NCI-H2227 treated with DMSO at 0.1 percent for 48 hours (cell line): ENCODE measurements at regions not wholly inside any gene's neighbourhood (a gene's known extent, or its start where the extent isn't known, plus 50 kb on each side); places are given as distances from the start of the nearest gene placed in this dataset.

Experiments used
- DNase-seq: peaks from one replicate; lab custom pipeline; 2025; lab: John Stamatoyannopoulos, UW

DNA sequence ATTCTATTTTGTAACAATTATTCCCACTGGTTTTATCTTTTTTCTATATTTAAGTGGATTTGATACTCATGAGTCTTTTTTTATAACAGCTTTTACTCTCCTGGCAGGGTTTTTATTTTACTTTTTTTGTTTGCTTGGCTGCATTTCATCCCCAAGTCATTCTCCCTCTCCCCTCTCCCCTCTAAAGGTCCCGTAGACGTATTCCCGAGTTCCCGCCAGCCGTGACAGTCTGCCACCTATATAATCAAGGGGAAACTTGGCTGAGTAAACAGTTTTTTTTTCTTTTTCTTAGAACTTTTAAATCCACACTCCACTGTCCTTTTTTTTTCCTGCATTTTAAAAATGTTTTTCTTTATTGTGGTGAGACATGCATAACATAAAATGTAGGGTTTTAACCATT is 433.1 kb upstream of the HS6ST1 start:
- no peak for DNase-seq

DNA sequence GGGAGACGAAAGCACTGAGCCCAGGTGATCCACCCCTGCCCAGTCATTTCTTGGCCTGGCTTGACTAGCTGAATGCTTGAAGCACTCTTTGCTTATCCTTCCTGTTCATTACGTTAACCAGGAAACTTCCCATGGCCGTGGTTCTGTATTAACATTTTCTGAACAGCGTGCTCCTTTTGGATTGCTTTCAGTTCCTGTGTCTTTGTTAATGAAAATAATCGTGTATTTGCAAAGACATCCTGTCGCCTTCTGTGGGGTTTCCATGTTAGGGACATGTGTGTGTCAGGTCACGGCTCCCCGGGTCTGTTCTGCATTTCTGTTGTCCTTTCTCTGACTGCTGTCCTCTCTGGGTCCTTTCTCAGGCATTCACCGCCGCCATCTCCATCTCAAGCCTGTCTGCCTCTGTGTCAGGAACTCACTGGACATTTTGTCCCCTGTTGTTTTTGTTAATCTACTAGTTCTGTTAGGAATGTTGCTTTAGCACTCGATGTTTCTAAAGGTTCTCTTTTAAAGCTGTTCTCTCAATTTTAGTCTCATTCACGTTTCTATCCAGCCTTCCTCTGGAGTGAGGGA is 434.1 kb upstream of the HS6ST1 start:
- DNase-seq: no peak

DNA sequence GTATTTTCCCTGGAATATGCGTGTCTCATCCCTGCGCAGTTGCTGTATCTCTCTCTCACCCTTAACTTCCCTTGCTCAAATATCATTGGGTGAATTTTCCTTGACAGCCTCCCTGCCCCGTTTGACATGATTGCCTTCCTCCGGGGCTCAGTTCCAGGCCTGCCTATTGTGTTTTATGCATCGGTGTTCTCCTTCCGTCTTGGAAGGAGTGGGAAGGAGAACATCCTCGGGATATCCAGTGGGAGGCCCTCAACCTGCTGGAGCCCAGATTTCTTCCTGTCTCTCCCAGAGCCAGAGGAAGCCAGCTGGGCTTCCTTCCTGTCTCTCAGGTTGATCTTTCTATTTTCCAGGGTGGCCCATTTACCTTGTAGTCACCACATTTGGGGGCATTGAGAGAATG is 434.7 kb upstream of the HS6ST1 start:
- no peak for DNase-seq

DNA sequence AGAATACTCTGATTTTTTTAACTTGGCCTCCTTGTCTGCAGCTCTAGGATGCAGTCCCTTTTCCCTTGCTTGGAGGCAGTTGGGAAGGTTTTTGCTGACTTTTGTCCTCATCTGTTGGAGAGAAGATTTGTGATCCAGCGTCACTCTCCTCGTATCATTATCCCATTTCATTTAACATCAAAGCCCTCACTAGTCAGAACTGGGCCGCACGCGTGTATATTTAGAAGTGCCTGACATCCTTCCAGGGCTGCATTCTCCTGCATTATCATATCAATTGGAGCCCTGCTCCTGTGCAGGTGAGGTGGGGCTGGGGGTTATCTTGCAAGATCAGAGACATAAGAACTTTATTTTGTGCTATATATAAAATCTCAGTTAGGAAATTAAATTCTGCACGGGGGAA is 435.1 kb upstream of the HS6ST1 start:
- DNase-seq: no peak

DNA sequence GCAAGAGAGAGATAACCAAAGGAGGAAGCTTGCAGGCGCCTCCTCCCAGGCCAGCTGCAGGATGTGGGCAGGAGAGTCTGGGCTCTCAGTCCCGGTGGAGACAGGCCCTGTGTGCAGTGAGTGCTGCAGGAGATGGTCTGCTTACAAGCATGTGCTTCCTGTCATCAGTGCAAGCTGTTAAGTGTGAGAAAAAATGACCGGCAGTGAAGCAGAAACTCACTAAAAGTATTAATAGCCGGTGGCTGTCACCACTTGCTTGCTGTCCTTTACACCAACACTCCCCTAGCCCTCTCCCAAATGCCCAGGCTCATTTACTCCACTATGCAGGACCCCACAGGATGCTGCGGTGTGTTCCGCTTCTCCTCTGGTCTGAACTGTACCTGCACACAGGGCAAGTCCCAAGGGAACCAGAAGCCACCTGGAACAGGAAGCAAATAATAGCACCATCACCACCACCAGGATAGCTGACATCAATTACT is 435.6 kb upstream of the HS6ST1 start:
- DNase-seq: no peak

DNA sequence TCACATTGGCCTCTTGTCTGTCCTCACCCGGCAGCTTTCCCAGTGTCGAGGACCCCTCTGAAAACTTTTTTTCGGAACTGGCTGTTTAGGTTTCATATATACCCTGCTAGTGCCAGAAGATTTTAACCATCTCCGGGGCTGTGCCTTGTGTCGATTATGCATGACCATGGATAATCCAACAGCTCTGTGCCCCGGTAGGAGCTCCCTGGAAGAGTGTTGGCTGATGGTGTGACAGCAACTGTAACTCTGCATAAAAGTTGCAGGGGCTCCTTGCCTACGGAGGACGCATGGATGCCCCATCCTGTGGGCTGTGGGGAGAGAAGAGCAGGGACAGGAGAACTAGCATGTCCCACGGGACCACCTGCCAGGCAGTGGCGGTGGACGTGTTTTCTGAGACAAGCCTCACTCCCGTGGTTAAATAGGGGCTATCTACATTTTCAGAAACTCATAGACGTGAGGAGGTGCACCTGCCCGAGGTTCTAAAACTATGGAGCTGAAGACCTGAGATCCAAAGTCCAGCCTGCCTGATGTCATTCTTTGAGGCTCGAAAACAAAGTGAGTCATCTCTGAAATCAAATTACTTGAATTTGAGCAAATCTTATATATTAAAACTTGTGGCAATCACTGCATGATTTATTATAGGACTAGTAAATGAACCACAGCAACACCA is 437.2 kb upstream of the HS6ST1 start:
- DNase-seq: no peak

DNA sequence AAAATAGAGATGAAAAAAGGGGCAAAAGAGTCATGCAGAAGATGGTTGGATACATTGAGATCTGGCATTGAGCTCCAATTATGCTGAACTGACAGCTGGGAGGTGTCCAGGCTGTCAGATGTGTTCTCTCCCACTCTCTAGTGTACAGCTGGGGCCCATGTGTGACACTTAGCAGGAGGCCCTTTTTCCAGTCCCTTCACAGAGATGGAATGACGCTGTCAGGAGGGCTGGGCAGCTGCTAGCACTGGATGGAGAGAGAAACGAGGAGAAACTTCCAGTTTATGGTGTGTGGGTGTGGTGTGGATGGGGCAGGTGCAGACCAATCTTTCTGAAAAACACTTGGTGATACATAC is 437.7 kb upstream of the HS6ST1 start:
- no peak for DNase-seq

DNA sequence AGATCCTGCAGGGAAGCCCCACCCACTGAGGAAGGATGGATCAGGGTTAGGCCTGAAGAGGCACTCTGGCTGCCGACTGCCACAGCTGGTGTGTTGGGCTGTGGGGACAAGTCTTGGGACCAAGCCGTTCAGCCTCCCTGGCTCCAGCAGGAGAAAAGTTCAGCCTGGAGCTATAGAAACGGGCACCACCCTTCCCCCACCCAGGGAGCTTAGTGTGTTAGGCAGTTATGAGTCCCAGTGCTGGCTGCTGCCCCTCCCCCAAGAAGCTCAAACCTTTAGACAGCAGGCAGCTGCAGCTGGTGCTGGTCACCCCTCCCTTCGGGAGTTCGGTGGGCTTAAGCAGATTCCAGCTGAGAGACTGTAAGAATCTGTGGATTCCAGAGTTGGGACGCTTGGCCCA is 447.1 kb upstream of the HS6ST1 start:
- no peak for DNase-seq

DNA sequence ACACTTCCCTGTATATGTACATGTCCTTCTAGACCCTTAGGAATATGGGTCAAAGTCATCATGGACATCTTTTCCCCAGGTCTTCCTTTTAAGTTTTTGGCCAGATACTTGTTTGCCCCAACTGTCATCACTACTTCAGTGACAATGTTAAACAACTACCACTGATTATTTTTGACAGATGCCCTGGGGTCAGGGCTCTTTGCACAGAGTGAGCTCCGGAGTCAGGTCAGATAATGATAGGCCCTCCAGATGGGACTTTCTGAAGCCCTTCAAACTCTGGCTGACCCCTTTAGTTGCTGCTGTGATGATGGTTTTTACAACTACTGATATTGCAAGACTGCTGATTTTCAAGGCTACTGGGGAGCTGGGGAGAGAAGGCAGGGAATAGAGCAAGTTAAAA is 449.4 kb upstream of the HS6ST1 start:
- no peak for DNase-seq

DNA sequence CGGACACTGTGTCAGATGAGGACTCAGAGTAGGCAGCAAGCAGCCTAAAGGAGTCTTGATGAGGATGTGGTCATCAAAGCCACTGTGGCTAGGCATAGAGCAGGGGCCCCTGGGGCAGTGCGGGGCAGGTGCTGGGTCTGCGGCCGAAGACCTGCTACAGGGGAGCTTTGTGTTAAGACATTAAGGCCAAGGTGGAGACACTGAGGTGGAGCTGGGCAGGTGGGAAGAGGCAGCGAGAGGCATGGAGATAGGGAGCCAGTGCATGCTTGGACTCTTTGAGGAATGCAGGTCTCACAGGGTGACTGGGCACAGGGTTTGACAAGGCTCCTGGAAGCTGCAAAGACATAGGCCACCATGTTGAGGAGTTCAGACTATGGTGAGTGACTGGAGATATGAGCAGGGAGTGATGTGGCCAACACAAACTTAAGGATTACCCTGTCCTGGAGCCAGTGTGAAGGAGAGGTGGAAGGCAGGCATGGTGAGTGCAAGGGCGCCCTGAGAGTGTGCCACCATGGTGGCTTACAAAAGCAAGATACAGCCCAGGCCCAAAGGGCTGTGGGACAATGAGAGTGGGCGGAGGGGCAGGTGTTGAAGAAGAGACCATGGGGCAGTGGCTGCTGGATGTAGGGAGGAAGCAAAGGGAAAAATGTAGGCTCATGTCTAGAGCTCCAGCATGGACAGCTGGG is 450.9 kb upstream of the HS6ST1 start:
- DNase-seq: no peak

DNA sequence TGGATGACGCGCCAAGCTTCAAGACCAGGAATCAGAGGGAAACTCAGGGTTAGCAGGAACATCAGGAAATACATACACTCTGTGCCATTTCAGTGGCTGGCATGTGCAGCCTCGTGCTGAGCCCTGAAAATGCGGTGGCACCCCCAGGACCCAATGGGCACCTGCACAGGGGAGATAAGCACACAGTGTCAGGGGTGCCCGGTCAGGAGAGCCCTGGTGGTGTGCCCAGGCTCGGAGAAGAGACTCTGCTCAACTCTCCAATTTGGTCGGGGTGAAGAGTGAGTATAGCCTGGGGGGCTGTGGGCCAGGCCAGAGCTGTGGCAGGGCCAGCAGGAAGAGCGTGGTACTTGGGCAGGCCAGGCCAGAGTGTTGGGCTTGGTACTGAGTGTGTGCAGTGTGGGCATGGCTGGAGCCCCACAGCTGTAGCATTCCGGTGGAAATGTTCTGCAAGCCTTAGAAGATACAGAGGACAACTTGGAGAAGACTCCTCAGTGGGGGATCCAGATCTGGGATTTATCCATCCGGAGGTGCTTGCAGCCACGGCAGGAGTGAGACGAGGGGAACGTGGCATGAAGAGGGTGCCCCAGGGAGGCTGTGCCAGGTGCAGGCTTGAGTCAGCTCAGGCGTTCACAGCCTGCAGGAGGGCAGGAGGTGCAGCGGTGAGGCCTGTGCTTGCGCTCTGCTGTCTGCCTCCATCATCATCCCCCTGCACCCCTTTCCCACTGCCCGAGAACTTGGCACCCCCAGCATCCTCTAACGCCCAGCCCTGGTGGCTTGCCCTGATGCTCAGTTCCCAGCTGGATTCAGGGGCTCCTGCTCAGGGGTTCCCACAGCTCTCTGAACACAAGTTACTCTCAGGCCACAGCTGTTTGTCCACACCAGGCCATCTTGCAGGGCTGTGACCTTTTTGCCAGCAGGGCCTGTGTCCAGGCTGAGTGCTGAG is 451.7 kb upstream of the HS6ST1 start:
- no peak for DNase-seq

DNA sequence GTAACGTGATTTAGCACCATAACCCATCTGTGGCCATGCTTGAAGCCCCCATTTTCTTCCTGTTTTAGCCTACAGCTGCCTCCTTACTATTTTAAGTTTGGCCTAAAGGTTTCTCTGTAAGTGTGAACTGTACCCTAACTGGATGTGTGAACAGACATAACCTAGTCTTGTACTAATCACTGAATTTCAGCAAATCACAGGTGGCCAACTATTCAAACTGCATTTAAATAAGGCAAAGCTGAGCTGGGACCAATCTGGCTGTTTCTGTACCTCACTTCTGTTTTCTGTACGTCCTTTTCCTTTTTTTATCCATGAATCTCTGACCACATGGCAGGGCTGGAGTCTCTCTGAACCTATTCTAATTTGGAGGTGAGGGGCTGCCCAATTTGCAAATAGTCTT is 452.7 kb upstream of the HS6ST1 start:
- DNase-seq: no peak

DNA sequence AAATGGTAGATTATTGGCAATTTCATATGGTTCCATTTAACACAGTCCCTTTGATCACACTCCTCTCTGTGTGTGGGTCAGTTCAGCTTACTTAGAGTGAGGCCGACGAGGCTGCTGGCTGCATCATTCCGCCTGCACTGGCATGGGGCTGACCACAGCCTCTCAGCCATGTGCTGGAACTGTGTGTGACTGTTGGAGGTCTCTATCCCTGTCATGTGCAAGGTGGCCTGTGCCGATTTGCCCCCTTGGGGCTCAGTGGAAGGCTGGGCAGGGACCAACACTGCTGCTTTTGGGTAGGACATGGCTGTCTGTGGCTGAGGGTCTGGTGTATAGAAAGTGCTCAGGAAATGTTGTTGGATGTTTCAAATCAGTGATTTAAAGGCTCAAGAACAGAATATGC is 454.0 kb upstream of the HS6ST1 start:
- no peak for DNase-seq

DNA sequence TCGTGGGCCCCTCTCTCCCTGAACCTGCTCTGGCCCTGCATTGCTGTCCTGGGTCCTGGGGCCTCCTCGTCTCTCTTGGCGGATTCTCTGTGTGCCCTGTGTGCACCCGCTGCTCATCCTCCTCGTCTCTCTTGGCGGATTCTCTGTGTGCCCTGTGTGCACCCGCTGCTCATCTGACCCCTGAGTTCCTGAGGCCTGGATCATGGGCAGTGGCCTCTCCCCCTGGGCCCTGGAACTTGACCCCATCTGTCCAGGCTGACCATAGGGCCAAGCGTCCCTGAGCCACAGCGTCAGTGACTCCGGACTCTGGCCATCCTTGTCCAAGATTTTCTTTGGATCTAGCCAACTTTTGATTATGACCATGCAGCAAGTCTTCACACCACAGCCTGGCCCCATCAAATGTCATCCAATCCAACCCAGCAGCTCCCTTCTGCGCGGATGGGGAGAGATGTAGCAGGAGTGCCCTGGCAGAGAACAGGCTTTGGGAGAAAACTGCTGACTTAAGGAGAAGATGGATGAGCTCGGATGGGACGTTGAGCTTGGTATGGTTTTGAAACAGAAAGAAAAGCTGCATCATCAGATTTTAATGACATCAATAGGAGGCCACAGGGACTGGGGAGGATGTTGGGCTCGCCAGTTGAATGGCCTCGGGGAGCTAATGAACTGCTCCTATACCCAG is 455.1 kb upstream of the HS6ST1 start:
- DNase-seq: no peak

DNA sequence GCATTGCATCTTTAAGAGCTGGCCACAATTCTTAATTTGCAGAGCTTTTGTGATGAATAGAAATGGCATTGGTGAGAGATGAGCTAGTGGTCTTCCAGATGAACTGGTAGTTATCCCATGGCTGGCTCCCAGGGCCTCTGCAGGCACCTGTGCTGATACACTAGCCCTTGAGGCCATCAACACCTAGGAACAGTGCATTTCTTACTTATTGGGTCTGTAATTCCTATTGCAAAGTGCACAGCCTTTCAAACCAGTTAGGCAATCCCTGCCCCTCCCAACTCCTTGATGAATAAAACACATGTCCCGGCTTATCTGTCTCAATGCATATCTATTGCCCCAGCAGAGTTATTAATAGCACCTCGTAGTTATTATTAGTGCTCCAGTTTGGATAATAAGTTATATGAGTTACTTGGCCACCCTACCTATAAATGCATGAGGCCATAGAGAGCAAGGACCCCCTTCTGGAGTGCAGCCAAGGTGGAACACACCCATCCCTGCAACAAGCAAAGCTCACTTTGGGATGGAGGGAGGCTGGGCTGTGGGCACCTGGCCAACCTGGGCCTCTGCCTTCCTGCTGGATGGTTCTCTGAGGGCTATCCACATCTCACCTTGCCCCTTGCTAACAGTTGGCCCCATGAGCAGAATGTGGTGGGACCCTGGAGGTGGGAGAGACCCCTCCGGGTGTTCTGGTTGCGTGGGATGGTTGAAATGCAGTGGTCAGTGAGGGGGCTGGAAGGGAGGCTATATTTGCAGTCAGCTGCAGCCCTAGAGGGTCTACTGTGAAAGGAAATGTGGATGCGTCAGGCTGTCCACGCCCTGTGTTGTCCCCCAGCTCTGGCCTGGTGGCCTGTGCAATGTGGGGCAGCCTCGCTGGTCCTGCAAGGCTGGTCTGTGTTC is 455.9 kb upstream of the HS6ST1 start:
- no peak for DNase-seq

DNA sequence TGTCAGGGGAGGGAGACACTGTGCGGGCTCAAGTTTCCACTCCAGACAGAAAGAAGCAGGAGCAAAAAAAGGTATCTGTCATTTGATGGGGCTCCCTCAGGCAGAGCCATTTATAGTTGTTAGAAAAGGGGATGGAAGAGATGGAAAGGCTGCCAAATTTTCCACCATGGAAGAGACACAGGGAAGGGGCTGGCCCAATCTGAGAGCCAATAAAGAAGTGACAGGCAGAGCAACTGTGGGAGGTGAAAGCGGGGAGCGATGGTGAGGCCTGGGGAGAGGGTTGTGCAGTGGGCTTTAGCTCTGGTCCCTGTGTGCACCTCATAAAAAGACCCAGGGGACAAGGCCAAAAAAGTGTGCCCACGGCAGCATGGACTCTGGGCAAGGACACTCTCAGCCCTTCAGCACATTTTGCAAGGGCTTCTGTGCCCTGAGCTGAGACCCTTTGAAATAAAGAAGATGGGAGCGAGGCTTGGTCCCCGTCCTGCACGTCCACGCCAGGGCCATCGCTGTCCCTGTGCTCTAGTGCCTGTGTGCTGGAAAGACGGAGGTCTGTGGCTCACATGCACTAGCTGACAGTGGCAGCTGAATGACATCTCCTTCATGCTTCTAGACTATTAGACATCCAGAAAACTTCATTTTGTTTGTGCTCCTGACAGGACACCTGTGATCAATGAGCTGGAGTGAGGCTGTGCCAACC is 456.7 kb upstream of the HS6ST1 start:
- DNase-seq: no peak

DNA sequence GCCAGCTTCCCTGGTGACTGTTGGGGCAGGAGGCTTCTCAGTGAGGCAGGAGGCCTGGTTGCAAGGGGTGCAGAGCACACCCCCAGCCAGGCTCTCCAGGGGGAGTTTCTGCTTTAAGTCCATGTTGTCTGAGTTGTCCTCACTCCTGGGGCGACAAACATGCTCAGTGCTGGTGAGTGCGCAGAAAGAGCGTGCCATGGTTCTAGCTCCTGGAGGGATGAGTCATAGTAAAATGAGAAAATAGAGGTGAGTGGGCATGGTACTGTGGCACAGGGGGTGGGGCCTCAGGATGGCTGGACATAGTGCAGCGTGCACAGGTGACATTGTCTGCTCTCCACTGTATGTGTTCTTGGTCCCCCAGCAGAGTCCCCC is 457.2 kb upstream of the HS6ST1 start:
- DNase-seq: no peak

DNA sequence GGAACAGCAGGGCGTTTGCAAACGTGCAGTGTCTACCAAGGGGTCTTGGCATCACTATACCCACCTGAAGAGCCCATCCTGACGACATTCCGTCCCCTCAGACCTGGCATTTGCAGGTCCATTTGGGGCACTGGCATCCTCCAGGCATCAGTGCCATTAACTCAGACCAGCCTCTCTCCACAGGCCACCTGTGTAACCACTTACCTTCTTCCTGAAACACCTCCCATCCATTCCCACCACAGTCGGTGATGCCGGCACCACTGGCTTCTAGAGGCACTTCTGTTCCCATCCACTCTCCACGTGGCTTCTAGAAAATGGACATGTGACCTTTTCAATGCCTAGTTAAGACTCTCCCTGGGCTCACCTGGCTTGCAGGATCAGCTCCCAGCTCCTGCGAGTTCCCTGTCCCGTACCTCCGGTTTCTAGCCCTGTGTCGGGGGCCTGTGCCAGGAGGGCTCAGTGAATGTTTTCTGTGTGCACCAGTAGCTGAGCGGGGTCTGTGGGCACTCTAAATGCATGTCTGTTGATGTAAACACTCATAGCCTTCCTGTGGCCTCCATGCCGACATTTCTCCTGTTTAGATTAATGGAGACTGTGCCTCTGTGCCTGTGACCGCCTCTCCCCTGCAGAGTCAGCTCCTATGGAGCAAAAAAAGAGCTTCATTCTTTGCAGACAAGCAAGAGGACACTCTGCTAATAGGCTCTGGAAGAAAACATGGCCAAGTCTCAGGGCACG is 458.0 kb upstream of the HS6ST1 start:
- DNase-seq: no peak

DNA sequence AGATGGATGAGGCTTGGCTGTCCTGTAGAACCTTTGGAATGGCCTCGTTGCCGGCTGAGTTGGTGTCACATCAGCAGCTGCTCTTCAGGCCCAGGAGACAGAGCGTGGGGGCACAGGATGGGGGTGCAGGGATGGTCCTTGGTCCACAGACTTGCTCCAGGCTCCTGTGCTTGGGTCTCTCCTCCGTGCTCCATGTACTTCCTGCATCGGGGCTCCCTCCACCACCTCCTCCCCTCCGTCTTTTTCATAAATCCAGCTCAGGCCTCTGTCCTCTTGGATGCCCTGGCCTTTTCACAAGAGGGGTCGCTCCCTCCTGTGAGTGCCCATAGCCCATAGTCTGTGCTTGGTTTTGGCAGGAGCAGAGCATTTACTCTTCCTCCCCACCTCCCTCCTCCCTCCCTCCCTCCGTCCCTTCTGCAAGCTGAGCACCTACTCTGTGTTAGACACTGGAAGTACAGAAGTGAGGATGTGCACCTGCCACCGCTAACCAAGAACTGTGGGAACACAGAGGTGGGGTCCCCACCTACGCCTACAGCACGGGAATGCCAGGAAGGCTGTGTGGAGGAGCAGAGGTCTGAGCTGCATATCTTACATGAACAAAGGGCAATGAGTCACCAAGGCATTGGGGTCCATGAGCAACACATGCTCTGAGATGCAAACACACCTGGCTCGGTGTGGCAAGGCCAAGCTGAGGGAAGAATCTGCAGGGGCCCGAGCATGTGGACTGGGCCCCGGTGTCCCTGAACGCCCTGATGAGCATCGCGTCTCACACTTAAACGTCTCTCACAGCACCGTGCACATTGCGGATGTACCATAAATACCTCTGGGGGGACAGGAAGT is 458.7 kb upstream of the HS6ST1 start:
- DNase-seq: no peak
